HepG2 (cell line): ENCODE measurements at regions not wholly inside any gene's neighbourhood (a gene's known extent, or its start where the extent isn't known, plus 50 kb on each side); places are given as distances from the start of the nearest gene placed in this dataset.

Source experiments
- ATAC-seq: fragments of 200-7000 bp; cut with Tn5 transposase; 3 replicates; pipeline ENCODE4 v1.9.1; 2020; ENCODE audit warnings: mild to moderate bottlenecking, moderate library complexity
- BruUV-seq: library from RNA; stranded (reverse); fragments of 400-500 nt; replicated peaks from 2 replicates; lab custom pipeline; 2021; lab: Mats Ljungman, UMichigan
- CTCF ChIA-PET: fragments of 300-600 bp; formaldehyde crosslinking; extraction: SDS; loops from one replicate; lab custom pipeline; 2021; ENCODE audit warnings: low total read pairs, inconsistent platforms, low intra/inter-chr PET ratio; lab: Yijun Ruan, JAX
- POLR2A ChIA-PET: fragments of 350-600 bp; sonication (Branson Sonifier 250); formaldehyde crosslinking; loops from one replicate; lab custom pipeline; 2020; ENCODE audit warnings: antibody characterized with exemption, inconsistent platforms; lab: Yijun Ruan, JAX
- DNase-seq: peaks from one replicate; pipeline ENCODE4 v3.0.0-alpha.2; 2015; ENCODE audit warnings: low spot score
- FAIRE-seq: peaks from 3 replicates; lab custom pipeline; 2011; peaks lifted over from hg19 to GRCh38; lab: Jason Lieb, UNC
- H2AFZ ChIP-seq: one replicate; pipeline ENCODE4 v1.6.1; 2011; ENCODE audit warnings: low read length, inconsistent platforms
- H3K27ac ChIP-seq: fragments of 300-600 bp; 3 replicates; pipeline ENCODE4 v1.8.0; 2011; ENCODE audit warnings: mixed run types, mild to moderate bottlenecking, mixed read lengths, low read length, inconsistent platforms; ENCODE audit not compliant: insufficient read depth; ENCODE audit errors: extremely low read length
- H3K27me3 ChIP-seq, 2 experiments: fragments of 200-600 bp in 1 of 2; 2 replicates in 1 of 2; 3 replicates in 1 of 2; pipeline versions ENCODE4 v1.6.0 to v1.8.0; 2011; ENCODE audit warnings: low read length in 2 of 2, mild to moderate bottlenecking in 2 of 2, moderate library complexity in 2 of 2, inconsistent platforms in 1 of 2; ENCODE audit not compliant: insufficient read depth in 2 of 2, control insufficient read depth in 1 of 2
- H3K36me3 ChIP-seq, 2 experiments: fragments of 200-600 bp in 1 of 2; replicated peaks in 1 of 2; 2 replicates in 1 of 2; 3 replicates in 1 of 2; pipeline versions ENCODE4 v1.5.1 to v1.8.0; 2011; ENCODE audit warnings: low read length in 2 of 2, inconsistent platforms in 1 of 2; ENCODE audit not compliant: insufficient read depth in 2 of 2, control insufficient read depth in 1 of 2
- H3K4me1 ChIP-seq: 2 replicates; pipeline ENCODE4 v1.5.1; 2012; ENCODE audit warnings: low read length, inconsistent platforms; ENCODE audit not compliant: insufficient read depth
- H3K4me2 ChIP-seq: 2 replicates; pipeline ENCODE4 v1.6.0; 2011; ENCODE audit warnings: low read depth, low read length, inconsistent platforms
- H3K4me3 ChIP-seq, 3 experiments: fragments of 200-600 bp in 1 of 3; sonication (generic), shearing (Covaris generic) in 1 of 3; replicated peaks in 1 of 3; 2 replicates each; pipeline ENCODE4 v1.5.1; 2011 to 2016; ENCODE audit warnings: low read length in 3 of 3, inconsistent platforms in 2 of 3, low read depth in 2 of 3, mild to moderate bottlenecking in 2 of 3, control low read depth in 1 of 3, mixed read lengths in 1 of 3; ENCODE audit not compliant: insufficient read depth in 1 of 3
- H3K79me2 ChIP-seq: one replicate; pipeline ENCODE4 v1.6.1; 2011; ENCODE audit warnings: low read length, inconsistent platforms; ENCODE audit not compliant: insufficient read depth
- H3K9ac ChIP-seq: 2 replicates; pipeline ENCODE4 v1.6.0; 2011; ENCODE audit warnings: mild to moderate bottlenecking, low read depth, low read length, inconsistent platforms; ENCODE audit not compliant: insufficient read depth
- H3K9me3 ChIP-seq: 2 replicates; pipeline ENCODE4 v1.5.1; 2012; ENCODE audit warnings: mild to moderate bottlenecking, low read length
- H4K20me1 ChIP-seq: 2 replicates; pipeline ENCODE4 v1.6.0; 2011; ENCODE audit warnings: inconsistent platforms, mild to moderate bottlenecking, low read length, moderate library complexity; ENCODE audit not compliant: insufficient read depth
- AHR ChIP-seq: IDR thresholded peaks from 2 replicates; pipeline ENCODE4 v1.6.1; 2018; ENCODE audit warnings: missing genetic modification reagents, missing compliant biosample characterization
- ATF7 ChIP-seq, 2 experiments: fragments of 450-650 bp in 1 of 2; sonication (generic) in 1 of 2; formaldehyde crosslinking in 1 of 2; IDR thresholded peaks; 2 replicates each; pipeline versions ENCODE4 v1.4.0 to v1.6.1; 2016 to 2020; ENCODE audit warnings: antibody characterized with exemption in 1 of 2, mild to moderate bottlenecking in 1 of 2, missing genetic modification reagents in 1 of 2
- CBFB ChIP-seq: sonication (generic); formaldehyde crosslinking; IDR thresholded peaks from 2 replicates; pipeline ENCODE4 v1.4.0; 2020; ENCODE audit warnings: missing genetic modification reagents
- MXD1 ChIP-seq: sonication (generic); formaldehyde crosslinking; IDR thresholded peaks from 2 replicates; pipeline ENCODE4 v1.4.0; 2020; ENCODE audit warnings: mild to moderate bottlenecking, missing genetic modification reagents
- NRL ChIP-seq: sonication (generic); formaldehyde crosslinking; IDR thresholded peaks from 2 replicates; pipeline ENCODE4 v1.5.0; 2020; ENCODE audit warnings: missing genetic modification reagents, mild to moderate bottlenecking, moderate library complexity, borderline replicate concordance
- TFDP2 ChIP-seq: sonication (generic); formaldehyde crosslinking; IDR thresholded peaks from 2 replicates; pipeline ENCODE4 v1.4.0; 2020; ENCODE audit warnings: missing genetic modification reagents
- YEATS2 ChIP-seq: sonication (generic); formaldehyde crosslinking; IDR thresholded peaks from 2 replicates; pipeline ENCODE4 v1.4.0; 2020; ENCODE audit warnings: missing genetic modification reagents, borderline replicate concordance
- ZNF367 ChIP-seq: sonication (generic); formaldehyde crosslinking; IDR thresholded peaks from 2 replicates; pipeline ENCODE4 v1.4.0; 2020; ENCODE audit warnings: missing genetic modification reagents, borderline replicate concordance
- WGBS: methylation state at CpG from one replicate; pipeline ENCODE4 v1.1.6; 2017; ENCODE audit warnings: low lambda C conversion rate; 5-methylcytosine and 5-hydroxymethylcytosine counted together
- in situ Hi-C: cut with HindIII; loops from 2 replicates; pipeline ENCODE4 v1.10.0; 2017; ENCODE audit warnings: low pct_unique_long_range_greater_than_20kb; ENCODE audit not compliant: extremely low pct_ligation_motif_present
- intact Hi-C: fragments of 100-400 bp; cut with micrococcal nuclease; formaldehyde crosslinking; loops from one replicate; pipeline ENCODE4 v1.10.0; 2022; ENCODE audit not compliant: unreplicated experiment
- TF ChIP-seq, protein P1 (sequence below), 2 experiments: sonication (generic) in 1 of 2; formaldehyde crosslinking in 1 of 2; IDR thresholded peaks; 2 replicates each; pipeline versions ENCODE4 v1.4.0 to v1.6.1; 2018 to 2020; ENCODE audit warnings: missing genetic modification reagents in 2 of 2, borderline replicate concordance in 1 of 2, low read depth in 1 of 2, mild to moderate bottlenecking in 1 of 2, missing biosample characterization in 1 of 2
- TF ChIP-seq, protein P2 (sequence below): sonication (generic); formaldehyde crosslinking; IDR thresholded peaks from 2 replicates; pipeline ENCODE4 v1.5.1; 2020; ENCODE audit warnings: mild to moderate bottlenecking, missing genetic modification reagents, borderline replicate concordance
- TF ChIP-seq, protein P3 (sequence below): sonication (generic); formaldehyde crosslinking; IDR thresholded peaks from 2 replicates; pipeline ENCODE4 v1.8.0; 2022; ENCODE audit warnings: mild to moderate bottlenecking, missing genetic modification reagents, borderline replicate concordance

DNA sequence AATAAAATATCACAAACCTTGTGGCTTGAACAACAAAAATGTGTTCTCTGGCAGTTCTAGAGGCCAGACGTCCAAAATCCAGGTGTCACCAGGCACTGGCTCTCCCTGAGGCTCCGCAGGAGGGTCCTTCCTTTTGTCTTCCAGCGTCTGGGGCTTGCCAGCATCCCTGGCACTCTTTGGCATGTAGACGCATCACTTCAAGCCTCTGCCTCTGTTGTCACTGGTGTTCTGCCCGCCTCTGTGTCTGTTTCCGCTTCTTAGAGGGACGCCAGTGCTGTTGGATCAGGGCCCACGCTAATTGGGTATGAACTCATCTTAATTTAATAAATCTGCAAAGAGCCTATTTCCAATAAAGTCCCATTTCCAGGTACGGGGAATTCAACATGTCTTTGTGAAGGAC is 273.7 kb upstream of the C1orf174 start:
- DNase-seq (no peak), FAIRE-seq (no peak), ATAC-seq (no peak)
- in situ Hi-C loops (loop anchor here (5.0 kb wide), 1 partner anchor 414 kb away; no protein-coding TSS in a partner anchor), intact Hi-C loops (loop anchor here (10.0 kb wide), 2 partner anchors 421 to 651 kb away; no protein-coding TSS in a partner anchor)
- 65% methylated on average over 9 of the region's 9 CpGs for WGBS
- no peak overlapping the region for H2AFZ ChIP-seq
- no peak overlapping the region for H3K4me3 ChIP-seq
- POLR2A ChIA-PET: no interaction called here
- no peaks in the 10 kb centered on the region for H3K79me2 ChIP-seq
- H3K9ac ChIP-seq: no peak overlapping the region
- no peaks in the 10 kb centered on the region for H3K9me3 ChIP-seq
- no TSS peak for BruUV-seq
- no peak overlapping the region for H3K27ac ChIP-seq
- CTCF ChIA-PET: interaction anchor here (1.1 kb wide), 1 partner anchor 652 kb away, joined by 5 read pairs; no protein-coding TSS in a partner anchor
- no peak overlapping the region for H3K4me2 ChIP-seq
- TF ChIP-seq YEATS2 (CRISPR knock-in tag) (no peak), ZNF367 (CRISPR knock-in tag) (no peak), NRL (CRISPR knock-in tag) (no peak), TFDP2 (CRISPR knock-in tag) (no peak), CBFB (no peak), ATF7 (IDR thresholded peaks at IDR 0.05) (no peak), ATF7 (CRISPR knock-in tag; IDR thresholded peaks at IDR 0.05) (no peak), AHR (no peak), MXD1 (CRISPR knock-in tag) (no peak)
- TF ChIP-seq, protein P1, sequence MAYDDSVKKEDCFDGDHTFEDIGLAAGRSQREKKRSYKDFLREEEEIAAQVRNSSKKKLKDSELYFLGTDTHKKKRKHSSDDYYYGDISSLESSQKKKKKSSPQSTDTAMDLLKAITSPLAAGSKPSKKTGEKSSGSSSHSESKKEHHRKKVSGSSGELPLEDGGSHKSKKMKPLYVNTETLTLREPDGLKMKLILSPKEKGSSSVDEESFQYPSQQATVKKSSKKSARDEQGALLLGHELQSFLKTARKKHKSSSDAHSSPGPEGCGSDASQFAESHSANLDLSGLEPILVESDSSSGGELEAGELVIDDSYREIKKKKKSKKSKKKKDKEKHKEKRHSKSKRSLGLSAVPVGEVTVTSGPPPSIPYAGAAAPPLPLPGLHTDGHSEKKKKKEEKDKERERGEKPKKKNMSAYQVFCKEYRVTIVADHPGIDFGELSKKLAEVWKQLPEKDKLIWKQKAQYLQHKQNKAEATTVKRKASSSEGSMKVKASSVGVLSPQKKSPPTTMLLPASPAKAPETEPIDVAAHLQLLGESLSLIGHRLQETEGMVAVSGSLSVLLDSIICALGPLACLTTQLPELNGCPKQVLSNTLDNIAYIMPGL (CRISPR knock-in tag; IDR thresholded peaks at IDR 0.05; ENCODE audit: borderline replicate concordance in 1 of 2, low read depth in 1 of 2): no peak
- TF ChIP-seq, protein P2, sequence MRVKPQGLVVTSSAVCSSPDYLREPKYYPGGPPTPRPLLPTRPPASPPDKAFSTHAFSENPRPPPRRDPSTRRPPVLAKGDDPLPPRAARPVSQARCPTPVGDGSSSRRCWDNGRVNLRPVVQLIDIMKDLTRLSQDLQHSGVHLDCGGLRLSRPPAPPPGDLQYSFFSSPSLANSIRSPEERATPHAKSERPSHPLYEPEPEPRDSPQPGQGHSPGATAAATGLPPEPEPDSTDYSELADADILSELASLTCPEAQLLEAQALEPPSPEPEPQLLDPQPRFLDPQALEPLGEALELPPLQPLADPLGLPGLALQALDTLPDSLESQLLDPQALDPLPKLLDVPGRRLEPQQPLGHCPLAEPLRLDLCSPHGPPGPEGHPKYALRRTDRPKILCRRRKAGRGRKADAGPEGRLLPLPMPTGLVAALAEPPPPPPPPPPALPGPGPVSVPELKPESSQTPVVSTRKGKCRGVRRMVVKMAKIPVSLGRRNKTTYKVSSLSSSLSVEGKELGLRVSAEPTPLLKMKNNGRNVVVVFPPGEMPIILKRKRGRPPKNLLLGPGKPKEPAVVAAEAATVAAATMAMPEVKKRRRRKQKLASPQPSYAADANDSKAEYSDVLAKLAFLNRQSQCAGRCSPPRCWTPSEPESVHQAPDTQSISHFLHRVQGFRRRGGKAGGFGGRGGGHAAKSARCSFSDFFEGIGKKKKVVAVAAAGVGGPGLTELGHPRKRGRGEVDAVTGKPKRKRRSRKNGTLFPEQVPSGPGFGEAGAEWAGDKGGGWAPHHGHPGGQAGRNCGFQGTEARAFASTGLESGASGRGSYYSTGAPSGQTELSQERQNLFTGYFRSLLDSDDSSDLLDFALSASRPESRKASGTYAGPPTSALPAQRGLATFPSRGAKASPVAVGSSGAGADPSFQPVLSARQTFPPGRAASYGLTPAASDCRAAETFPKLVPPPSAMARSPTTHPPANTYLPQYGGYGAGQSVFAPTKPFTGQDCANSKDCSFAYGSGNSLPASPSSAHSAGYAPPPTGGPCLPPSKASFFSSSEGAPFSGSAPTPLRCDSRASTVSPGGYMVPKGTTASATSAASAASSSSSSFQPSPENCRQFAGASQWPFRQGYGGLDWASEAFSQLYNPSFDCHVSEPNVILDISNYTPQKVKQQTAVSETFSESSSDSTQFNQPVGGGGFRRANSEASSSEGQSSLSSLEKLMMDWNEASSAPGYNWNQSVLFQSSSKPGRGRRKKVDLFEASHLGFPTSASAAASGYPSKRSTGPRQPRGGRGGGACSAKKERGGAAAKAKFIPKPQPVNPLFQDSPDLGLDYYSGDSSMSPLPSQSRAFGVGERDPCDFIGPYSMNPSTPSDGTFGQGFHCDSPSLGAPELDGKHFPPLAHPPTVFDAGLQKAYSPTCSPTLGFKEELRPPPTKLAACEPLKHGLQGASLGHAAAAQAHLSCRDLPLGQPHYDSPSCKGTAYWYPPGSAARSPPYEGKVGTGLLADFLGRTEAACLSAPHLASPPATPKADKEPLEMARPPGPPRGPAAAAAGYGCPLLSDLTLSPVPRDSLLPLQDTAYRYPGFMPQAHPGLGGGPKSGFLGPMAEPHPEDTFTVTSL: no peak
- TF ChIP-seq, protein P3, sequence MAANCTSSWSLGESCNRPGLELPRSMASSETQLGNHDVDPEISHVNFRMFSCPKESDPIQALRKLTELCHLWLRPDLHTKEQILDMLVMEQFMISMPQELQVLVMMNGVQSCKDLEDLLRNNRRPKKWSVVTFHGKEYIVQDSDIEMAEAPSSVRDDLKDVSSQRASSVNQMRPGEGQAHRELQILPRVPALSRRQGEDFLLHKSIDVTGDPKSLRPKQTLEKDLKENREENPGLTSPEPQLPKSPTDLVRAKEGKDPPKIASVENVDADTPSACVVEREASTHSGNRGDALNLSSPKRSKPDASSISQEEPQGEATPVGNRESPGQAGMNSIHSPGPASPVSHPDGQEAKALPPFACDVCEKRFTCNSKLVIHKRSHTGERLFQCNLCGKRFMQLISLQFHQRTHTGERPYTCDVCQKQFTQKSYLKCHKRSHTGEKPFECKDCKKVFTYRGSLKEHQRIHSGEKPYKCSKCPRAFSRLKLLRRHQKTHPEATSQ: no peak
- peaks cover 9% of the 10 kb centered on the region for H3K4me1 ChIP-seq
- H3K36me3 ChIP-seq: no peaks in the 10 kb centered on the region
- no peaks in the 10 kb centered on the region for H4K20me1 ChIP-seq
- peaks cover 1 to 33% of the 10 kb centered on the region in 2 experiments for H3K27me3 ChIP-seq
